KMS-11 (cell line): ENCODE measurements at regions not wholly inside any gene's neighbourhood (a gene's known extent, or its start where the extent isn't known, plus 50 kb on each side); places are given as distances from the start of the nearest gene placed in this dataset.
"Not testable (repeated sequence)": the region's sequence is repeated elsewhere in the genome, so short reads cannot be mapped to it uniquely, and the experiment has no call there.

ENCODE experiments used
- H2AFZ ChIP-seq: fragments of 200-600 bp; sonication (generic); 2 replicates; pipeline ENCODE4 v1.6.1; 2016; ENCODE audit warnings: antibody characterized with exemption, mixed run types, low read depth
- H3K27ac ChIP-seq: fragments of 200-600 bp; sonication (generic); 2 replicates; pipeline ENCODE4 v1.6.1; 2016; ENCODE audit warnings: mild to moderate bottlenecking, mixed run types
- H3K27me3 ChIP-seq: fragments of 200-600 bp; sonication (generic); 2 replicates; pipeline ENCODE4 v1.6.1; 2017; ENCODE audit warnings: mild to moderate bottlenecking, low read depth, mixed run types, moderate library complexity; ENCODE audit not compliant: insufficient read depth
- H3K36me3 ChIP-seq: fragments of 200-600 bp; sonication (generic); 2 replicates; pipeline ENCODE4 v1.6.1; 2017; ENCODE audit warnings: mild to moderate bottlenecking, mixed run types; ENCODE audit not compliant: insufficient read depth
- H3K4me1 ChIP-seq: fragments of 200-600 bp; sonication (generic); 2 replicates; pipeline ENCODE4 v1.6.1; 2016; ENCODE audit warnings: mild to moderate bottlenecking, low read depth, mixed run types; ENCODE audit not compliant: poor library complexity, severe bottlenecking
- H3K4me2 ChIP-seq: fragments of 200-600 bp; sonication (generic); 2 replicates; pipeline ENCODE4 v1.7.0; 2016; ENCODE audit warnings: mild to moderate bottlenecking, mixed run types
- H3K4me3 ChIP-seq: fragments of 200-600 bp; sonication (generic); IDR thresholded peaks from 2 replicates; pipeline ENCODE4 v1.6.1; 2017; ENCODE audit warnings: low read depth, low read length, mixed read lengths; ENCODE audit not compliant: insufficient read depth
- H3K79me2 ChIP-seq: fragments of 200-600 bp; sonication (generic); 2 replicates; pipeline ENCODE4 v1.6.1; 2016; ENCODE audit warnings: low read depth, mixed run types; ENCODE audit not compliant: insufficient read depth
- H3K9ac ChIP-seq: fragments of 200-600 bp; sonication (generic); 2 replicates; pipeline ENCODE4 v1.6.1; 2016; ENCODE audit warnings: mild to moderate bottlenecking, mixed run types
- H4K20me1 ChIP-seq: fragments of 200-600 bp; sonication (generic); 2 replicates; pipeline ENCODE4 v1.6.1; 2016; ENCODE audit warnings: mild to moderate bottlenecking, mixed run types; ENCODE audit not compliant: insufficient read depth
- CTCF ChIP-seq: fragments of 200-600 bp; sonication (generic); conservative IDR thresholded peaks from 2 replicates; pipeline ENCODE4 v1.6.1; 2017; ENCODE audit warnings: low read depth, mild to moderate bottlenecking, antibody characterized with exemption, low read length, moderate library complexity, mixed read lengths

DNA sequence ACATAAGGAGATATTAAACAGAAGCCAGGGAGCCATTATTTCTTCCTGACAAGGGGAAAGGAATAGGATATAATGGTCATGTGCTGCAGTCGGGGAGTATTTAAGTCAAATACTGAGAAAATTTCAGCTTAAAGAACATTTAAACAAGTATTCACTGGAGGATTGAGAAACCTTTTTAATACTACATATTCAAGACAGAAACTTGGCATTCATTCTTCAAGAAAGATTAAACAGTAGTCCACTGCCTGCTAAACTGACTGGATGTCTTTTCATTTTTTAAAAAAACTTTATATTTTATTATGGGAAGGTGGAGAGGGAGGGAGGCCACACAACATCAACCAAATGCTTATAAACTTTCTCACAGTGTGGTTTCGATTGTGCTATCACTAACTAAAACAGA is 107.4 kb upstream of the CBLB start:
- no peaks in the 10 kb centered on the region for H3K4me1 ChIP-seq
- no peak overlapping the region for H3K4me2 ChIP-seq
- no peaks in the 10 kb centered on the region for H3K27me3 ChIP-seq
- no peak overlapping the region for H3K4me3 ChIP-seq
- H3K36me3 ChIP-seq: no peaks in the 10 kb centered on the region
- H4K20me1 ChIP-seq: no peaks in the 10 kb centered on the region
- no peak overlapping the region for H2AFZ ChIP-seq
- H3K27ac ChIP-seq: no peak overlapping the region
- TF ChIP-seq CTCF: no peak
- no peaks in the 10 kb centered on the region for H3K79me2 ChIP-seq
- H3K9ac ChIP-seq: no peak overlapping the region

DNA sequence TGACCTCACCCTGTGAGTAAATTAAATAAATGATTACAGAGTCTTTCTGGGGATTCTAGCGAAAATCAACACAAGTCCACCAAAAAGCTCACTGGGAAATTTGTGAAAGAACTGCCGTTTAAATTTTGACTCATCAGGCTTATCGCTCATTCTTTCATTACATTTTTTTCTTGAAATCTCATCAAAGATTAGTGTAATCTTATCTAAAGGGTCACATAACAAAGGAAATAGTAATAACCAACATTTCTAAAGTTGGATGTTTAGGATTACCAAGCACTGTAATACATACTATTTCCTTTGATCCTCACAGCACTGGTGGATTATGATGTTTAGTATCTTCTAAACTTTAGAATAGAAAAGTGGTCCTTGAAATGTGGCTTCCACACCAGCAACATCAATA is 111.1 kb upstream of the CBLB start:
- Histone ChIP-seq H3K27ac (no peak overlapping the region), H3K4me1 (no peaks in the 10 kb centered on the region), H3K27me3 (no peaks in the 10 kb centered on the region), H3K79me2 (no peaks in the 10 kb centered on the region), H4K20me1 (no peaks in the 10 kb centered on the region), H3K9ac (no peak overlapping the region), H3K36me3 (no peaks in the 10 kb centered on the region), H2AFZ (no peak overlapping the region), H3K4me2 (no peak overlapping the region), H3K4me3 (no peak overlapping the region)
- TF ChIP-seq CTCF: no peak

- Histone ChIP-seq H4K20me1 (no peaks in the 10 kb centered on the region), H3K27me3 (no peaks in the 10 kb centered on the region), H3K4me2 (no peak overlapping the region), H2AFZ (no peak overlapping the region), H3K9ac (no peak overlapping the region), H3K36me3 (no peaks in the 10 kb centered on the region), H3K4me1 (no peaks in the 10 kb centered on the region), H3K4me3 (no peak overlapping the region), H3K27ac (no peak overlapping the region), H3K79me2 (no peaks in the 10 kb centered on the region)
- TF ChIP-seq CTCF: no peak
Measured at GRCh38 chr3:105982207-105982606, 113.4 kb upstream of the CBLB start.

DNA sequence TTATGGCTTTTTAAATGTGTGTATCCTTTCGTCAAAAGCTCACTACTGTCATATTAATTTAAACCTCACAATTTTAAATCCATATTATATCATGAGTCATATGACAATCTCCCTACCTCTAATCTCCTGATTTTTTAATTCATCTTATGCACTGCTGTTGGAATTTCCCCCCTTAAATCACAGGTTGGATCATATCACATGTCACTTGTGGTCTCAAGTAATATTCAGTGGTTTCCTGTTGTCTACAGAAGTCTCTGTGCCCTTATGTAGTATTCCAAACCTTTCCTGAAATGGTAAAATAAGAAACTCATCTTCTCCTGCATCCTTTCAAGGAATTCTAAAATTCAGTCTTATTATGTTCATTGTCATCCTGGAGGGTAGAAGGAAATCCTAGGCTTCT is 116.0 kb upstream of the CBLB start:
- H2AFZ ChIP-seq: no peak overlapping the region

DNA sequence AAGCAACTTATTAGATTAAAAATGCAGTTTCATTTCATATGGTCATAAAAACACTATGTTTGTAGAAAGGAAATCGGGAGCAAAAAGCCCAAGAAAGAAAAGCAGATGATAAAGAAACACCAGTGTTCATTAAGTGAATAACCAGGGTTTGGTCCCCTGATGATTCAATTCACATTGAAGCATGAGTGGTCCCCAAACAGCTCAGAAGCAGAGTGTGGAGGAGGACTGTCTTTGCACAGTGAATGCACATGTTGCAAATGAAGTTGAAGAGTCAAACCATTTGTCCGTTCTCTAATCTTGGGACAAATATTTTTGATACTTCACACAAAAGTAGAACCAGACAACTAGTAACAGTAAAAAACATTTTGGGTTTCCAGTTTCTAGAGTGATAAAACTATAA is 117.5 kb upstream of the CBLB start:
- not testable (repeated sequence) for H3K27ac ChIP-seq, H3K27me3 ChIP-seq, H2AFZ ChIP-seq, H3K4me2 ChIP-seq, H3K36me3 ChIP-seq, H3K4me1 ChIP-seq, H3K4me3 ChIP-seq, H3K79me2 ChIP-seq, H4K20me1 ChIP-seq, H3K9ac ChIP-seq

More for the DNA sequence above, 116.0 kb upstream of the CBLB start:
- no peaks in the 10 kb centered on the region for H3K27me3 ChIP-seq
- no peaks in the 10 kb centered on the region for H3K4me1 ChIP-seq
- no peak overlapping the region for H3K27ac ChIP-seq
- H3K79me2 ChIP-seq: no peaks in the 10 kb centered on the region
- H3K4me3 ChIP-seq: no peak overlapping the region
- TF ChIP-seq CTCF: no peak
- H3K36me3 ChIP-seq: no peaks in the 10 kb centered on the region
- no peak overlapping the region for H3K4me2 ChIP-seq
- no peaks in the 10 kb centered on the region for H4K20me1 ChIP-seq
- H3K9ac ChIP-seq: no peak overlapping the region
